ENCODE measurements at regions not wholly inside any gene's neighbourhood (a gene's known extent, or its start where the extent isn't known, plus 50 kb on each side); places are given as distances from the start of the nearest gene placed in this dataset.

GRCh38 chr7:22662036-22662435 lies 65.0 kb upstream of the IL6 start:
- intact Hi-C loops (cut with DNase I): no loop called here
- TF ChIP-seq EP300 (IDR thresholded peaks at IDR 0.05) (no peak), CTCF (IDR thresholded peaks at IDR 0.05) (no peak), POLR2A (IDR thresholded peaks at IDR 0.05) (no peak)
- H3K9me3 ChIP-seq: no peaks in the 10 kb centered on the region
- no peak overlapping the region for H3K27ac ChIP-seq
- no peaks in the 10 kb centered on the region for H3K36me3 ChIP-seq
- no peak overlapping the region for H3K4me3 ChIP-seq
- no peaks in the 10 kb centered on the region for H3K27me3 ChIP-seq
- no peaks in the 10 kb centered on the region for H3K4me1 ChIP-seq (ENCODE audit: insufficient read depth)
- no peak for DNase-seq

GRCh38 chr7:22660732-22661131 lies 66.3 kb upstream of the IL6 start:
- Histone ChIP-seq H3K36me3 (no peaks in the 10 kb centered on the region), H3K9me3 (no peaks in the 10 kb centered on the region), H3K4me3 (no peak overlapping the region), H3K27ac (no peak overlapping the region), H3K4me1 (ENCODE audit: insufficient read depth) (no peaks in the 10 kb centered on the region), H3K27me3 (no peaks in the 10 kb centered on the region)
- 60 to 69% (median 65%) methylated on average over 3 of the region's 3 CpGs for WGBS, 3 donors
- DNase-seq: no peak
- TF ChIP-seq CTCF (IDR thresholded peaks at IDR 0.05) (no peak), EP300 (IDR thresholded peaks at IDR 0.05) (no peak), POLR2A (IDR thresholded peaks at IDR 0.05) (no peak)
- intact Hi-C loops (cut with DNase I): no loop called here

GRCh38 chr7:22660293-22660692 lies 66.7 kb upstream of the IL6 start:
- TF ChIP-seq POLR2A (IDR thresholded peaks at IDR 0.05) (no peak), CTCF (IDR thresholded peaks at IDR 0.05) (no peak), EP300 (IDR thresholded peaks at IDR 0.05) (no peak)
- 92 to 96% (median 96%) methylated on average over 1 of the region's 1 CpG for WGBS, 3 donors
- no peak for DNase-seq
- Histone ChIP-seq H3K36me3 (no peaks in the 10 kb centered on the region), H3K27ac (no peak overlapping the region), H3K9me3 (no peaks in the 10 kb centered on the region), H3K4me1 (ENCODE audit: insufficient read depth) (no peaks in the 10 kb centered on the region), H3K27me3 (no peaks in the 10 kb centered on the region), H3K4me3 (no peak overlapping the region)
- intact Hi-C loops (cut with DNase I): no loop called here

- H3K27me3 ChIP-seq: no peaks in the 10 kb centered on the region
- intact Hi-C loops (cut with DNase I): no loop called here
- H3K4me1 ChIP-seq (ENCODE audit: insufficient read depth): no peaks in the 10 kb centered on the region
- TF ChIP-seq CTCF (IDR thresholded peaks at IDR 0.05) (no peak), POLR2A (IDR thresholded peaks at IDR 0.05) (no peak), EP300 (IDR thresholded peaks at IDR 0.05) (no peak)
- H3K9me3 ChIP-seq: no peaks in the 10 kb centered on the region
- no peak overlapping the region for H3K27ac ChIP-seq
- no peak for DNase-seq
- no peaks in the 10 kb centered on the region for H3K36me3 ChIP-seq
- H3K4me3 ChIP-seq: no peak overlapping the region
- 74 to 82% (median 75%) methylated on average over 6 of the region's 6 CpGs for WGBS, 3 donors
Measured at GRCh38 chr7:22659741-22660140, 67.3 kb upstream of the IL6 start.

- Histone ChIP-seq H3K9me3 (no peaks in the 10 kb centered on the region), H3K4me1 (ENCODE audit: insufficient read depth) (no peaks in the 10 kb centered on the region), H3K4me3 (no peak overlapping the region), H3K36me3 (no peaks in the 10 kb centered on the region), H3K27me3 (no peaks in the 10 kb centered on the region), H3K27ac (no peak overlapping the region)
- no peak for TF ChIP-seq EP300 (IDR thresholded peaks at IDR 0.05)
- TF ChIP-seq POLR2A (IDR thresholded peaks at IDR 0.05): no peak
- TF ChIP-seq CTCF (IDR thresholded peaks at IDR 0.05): no peak
- no peak for DNase-seq
- intact Hi-C loops (cut with DNase I): no loop called here
- 91 to 92% (median 91%) methylated on average over 3 of the region's 3 CpGs for WGBS, 3 donors
Measured at GRCh38 chr7:22658031-22658430, 69.0 kb upstream of the IL6 start.

All from ovary (tissue), 7 donors.